Loucy (cell line): ENCODE measurements at regions not wholly inside any gene's neighbourhood (a gene's known extent, or its start where the extent isn't known, plus 50 kb on each side); places are given as distances from the start of the nearest gene placed in this dataset.

Experiments used
- H2AFZ ChIP-seq: fragments of 200-600 bp; sonication (generic); 2 replicates; pipeline ENCODE4 v1.6.0; 2016; ENCODE audit warnings: antibody characterized with exemption, mild to moderate bottlenecking, low read length, moderate library complexity
- H3F3A ChIP-seq: fragments of 200-600 bp; 2 replicates; pipeline ENCODE4 v1.6.0; 2016; ENCODE audit warnings: antibody characterized with exemption, low read depth, mild to moderate bottlenecking
- H3K27me3 ChIP-seq: fragments of 200-600 bp; sonication (generic); 2 replicates; pipeline ENCODE4 v1.6.1; 2014; ENCODE audit warnings: low read length, mild to moderate bottlenecking; ENCODE audit not compliant: insufficient read depth, poor library complexity, severe bottlenecking
- H3K36me3 ChIP-seq: fragments of 200-600 bp; sonication (generic); 2 replicates; pipeline ENCODE4 v1.6.1; 2016; ENCODE audit warnings: low read length; ENCODE audit not compliant: insufficient read depth
- H3K4me1 ChIP-seq: fragments of 200-600 bp; sonication (generic); 2 replicates; pipeline ENCODE4 v1.5.1; 2014; ENCODE audit warnings: low read length, mild to moderate bottlenecking; ENCODE audit not compliant: insufficient read depth, poor library complexity, severe bottlenecking
- H3K4me2 ChIP-seq: fragments of 200-600 bp; sonication (generic); 2 replicates; pipeline ENCODE4 v1.6.0; 2014; ENCODE audit warnings: antibody characterized with exemption, low read length, low read depth, mild to moderate bottlenecking; ENCODE audit not compliant: poor library complexity, severe bottlenecking
- H3K4me3 ChIP-seq: fragments of 200-600 bp; sonication (generic); 2 replicates; pipeline ENCODE4 v1.5.1; 2014; ENCODE audit warnings: low read length, mild to moderate bottlenecking, mixed read lengths; ENCODE audit not compliant: poor library complexity, severe bottlenecking
- H3K79me2 ChIP-seq: fragments of 200-600 bp; sonication (generic); 2 replicates; pipeline ENCODE4 v1.6.1; 2014; ENCODE audit warnings: low read length; ENCODE audit not compliant: insufficient read depth
- H3K9ac ChIP-seq: fragments of 200-600 bp; sonication (generic); 2 replicates; pipeline ENCODE4 v1.6.0; 2014; ENCODE audit warnings: mild to moderate bottlenecking, low read depth, low read length, moderate library complexity; ENCODE audit not compliant: poor library complexity, severe bottlenecking
- H3K9me2 ChIP-seq: fragments of 200-600 bp; sonication (generic); replicated peaks from 2 replicates; pipeline ENCODE4 v1.6.1; 2016; ENCODE audit warnings: low read depth, low read length, mixed read lengths
- H3K9me3 ChIP-seq: fragments of 200-600 bp; sonication (generic); 2 replicates; pipeline ENCODE4 v1.6.1; 2014; ENCODE audit warnings: mild to moderate bottlenecking, antibody characterized with exemption, low read length, low read depth; ENCODE audit not compliant: insufficient read depth
- H4K20me1 ChIP-seq: fragments of 200-600 bp; sonication (generic); 2 replicates; pipeline ENCODE4 v1.6.0; 2014; ENCODE audit warnings: antibody characterized with exemption, low read length, mild to moderate bottlenecking; ENCODE audit not compliant: insufficient read depth, poor library complexity, severe bottlenecking
- CTCF ChIP-seq: fragments of 200-600 bp; sonication (generic); conservative IDR thresholded peaks from 2 replicates; pipeline ENCODE4 v1.5.1; 2014; ENCODE audit warnings: mild to moderate bottlenecking, antibody characterized with exemption, low read length
- EZH2phosphoT487 ChIP-seq: fragments of 200-600 bp; IDR thresholded peaks from 2 replicates; pipeline ENCODE4 v1.6.1; 2018; ENCODE audit warnings: antibody characterized with exemption, mild to moderate bottlenecking, moderate library complexity, borderline replicate concordance

GRCh38 chr16:6031102-6031501 is 933.5 kb upstream of the EEF2KMT start:
- TF ChIP-seq EZH2phosphoT487 (no peak), CTCF (no peak)
- H3K27me3 ChIP-seq = no peaks in the 10 kb centered on the region

GRCh38 chr16:6027733-6028132 is 930.1 kb upstream of the EEF2KMT start:
- no peaks in the 10 kb centered on the region for H3K4me1 ChIP-seq
- no peak for TF ChIP-seq CTCF
- TF ChIP-seq EZH2phosphoT487 = no peak
- H3K79me2 ChIP-seq = no peaks in the 10 kb centered on the region
- H3K27me3 ChIP-seq = no peaks in the 10 kb centered on the region
- no peaks in the 10 kb centered on the region for H3F3A ChIP-seq
- no peak overlapping the region for H2AFZ ChIP-seq
- H3K9ac ChIP-seq = no peak overlapping the region
- H3K4me3 ChIP-seq = no peak overlapping the region
- no peaks in the 10 kb centered on the region for H3K36me3 ChIP-seq
- no peak overlapping the region for H3K4me2 ChIP-seq
- no peaks in the 10 kb centered on the region for H3K9me3 ChIP-seq
- no peaks in the 10 kb centered on the region for H4K20me1 ChIP-seq
- H3K9me2 ChIP-seq = no peaks in the 10 kb centered on the region

More at GRCh38 chr16:6031102-6031501, 933.5 kb upstream of the EEF2KMT start:
- no peaks in the 10 kb centered on the region for H3F3A ChIP-seq
- H3K9ac ChIP-seq = no peak overlapping the region
- no peaks in the 10 kb centered on the region for H3K9me2 ChIP-seq
- H3K9me3 ChIP-seq = no peaks in the 10 kb centered on the region
- no peak overlapping the region for H3K4me3 ChIP-seq
- no peaks in the 10 kb centered on the region for H4K20me1 ChIP-seq
- no peak overlapping the region for H2AFZ ChIP-seq
- H3K36me3 ChIP-seq = no peaks in the 10 kb centered on the region
- no peaks in the 10 kb centered on the region for H3K79me2 ChIP-seq
- H3K4me1 ChIP-seq = no peaks in the 10 kb centered on the region
- H3K4me2 ChIP-seq = no peak overlapping the region

GRCh38 chr16:6023449-6023848 is 925.9 kb upstream of the EEF2KMT start:
- H3K4me3 ChIP-seq = no peak overlapping the region
- H3F3A ChIP-seq = no peaks in the 10 kb centered on the region
- no peaks in the 10 kb centered on the region for H3K4me1 ChIP-seq
- H3K27me3 ChIP-seq = no peaks in the 10 kb centered on the region
- H2AFZ ChIP-seq = no peak overlapping the region
- H4K20me1 ChIP-seq = no peaks in the 10 kb centered on the region
- H3K36me3 ChIP-seq = no peaks in the 10 kb centered on the region
- TF ChIP-seq EZH2phosphoT487 (no peak), CTCF (no peak)
- no peaks in the 10 kb centered on the region for H3K9me2 ChIP-seq
- no peak overlapping the region for H3K9ac ChIP-seq
- no peak overlapping the region for H3K4me2 ChIP-seq
- H3K79me2 ChIP-seq = no peaks in the 10 kb centered on the region
- H3K9me3 ChIP-seq = no peaks in the 10 kb centered on the region
